ENCODE measurements at regions not wholly inside any gene's neighbourhood (a gene's known extent, or its start where the extent isn't known, plus 50 kb on each side); places are given as distances from the start of the nearest gene placed in this dataset.
A peak's percentile ranks its signal among the peaks of the same experiment; 100 is the strongest.
"Not testable (repeated sequence)": the region's sequence is repeated elsewhere in the genome, so short reads cannot be mapped to it uniquely, and the experiment has no call there.

DNA sequence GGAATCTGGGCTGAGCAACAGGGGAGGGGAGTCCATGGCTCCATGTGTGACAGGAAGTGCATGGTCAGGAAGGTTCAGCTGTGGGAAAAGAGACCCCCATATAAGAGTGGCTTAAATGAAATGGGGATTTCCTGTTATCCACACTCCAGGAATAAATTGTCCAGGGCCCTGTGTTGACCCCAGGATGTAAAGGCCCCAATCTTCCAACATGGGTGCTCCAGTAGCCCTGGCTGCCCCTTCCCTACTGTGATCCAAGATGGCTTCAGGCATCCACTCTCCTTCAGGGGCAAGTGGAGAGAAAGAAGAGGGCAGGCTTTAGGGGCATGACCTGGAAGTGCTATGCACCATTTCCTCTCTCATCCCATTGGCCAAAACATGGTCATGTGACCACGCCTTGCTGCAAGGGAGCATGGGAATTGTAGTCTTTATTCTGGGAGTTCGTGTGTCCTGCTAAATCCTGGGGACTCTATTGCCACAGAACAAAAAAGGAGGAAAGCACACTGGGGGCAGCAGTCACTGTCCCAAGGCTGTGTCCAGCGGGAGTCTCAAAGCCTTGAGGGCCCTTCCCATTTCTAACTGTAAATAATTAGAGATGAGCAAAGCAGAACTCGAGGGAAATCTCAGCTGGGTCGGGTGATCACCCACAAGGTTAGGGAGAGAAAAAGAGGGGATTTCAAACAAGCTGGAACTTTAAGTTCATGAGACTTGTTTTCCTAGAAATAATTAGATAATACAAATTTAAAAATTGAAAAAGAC, 289.2 kb downstream of the ADGRD1 start:
- H3K4me3 ChIP-seq (replicated peaks; ENCODE audit: insufficient read depth, low read length) = no peak overlapping the region
- H3K27ac ChIP-seq (replicated peaks) = no peak overlapping the region
- H3K27me3 ChIP-seq (ENCODE audit: insufficient read depth, poor library complexity, severe bottlenecking) = no peaks in the 10 kb centered on the region
- TF ChIP-seq SPI1 (IDR thresholded peaks at IDR 0.05; ENCODE audit: borderline replicate concordance, low read depth) (no peak), POLR2AphosphoS5 (IDR thresholded peaks at IDR 0.05; ENCODE audit: low read depth) (no peak), GABPA (IDR thresholded peaks at IDR 0.05; ENCODE audit: low read depth) (peak; percentile 66)
- TF ChIP-seq, protein P1, sequence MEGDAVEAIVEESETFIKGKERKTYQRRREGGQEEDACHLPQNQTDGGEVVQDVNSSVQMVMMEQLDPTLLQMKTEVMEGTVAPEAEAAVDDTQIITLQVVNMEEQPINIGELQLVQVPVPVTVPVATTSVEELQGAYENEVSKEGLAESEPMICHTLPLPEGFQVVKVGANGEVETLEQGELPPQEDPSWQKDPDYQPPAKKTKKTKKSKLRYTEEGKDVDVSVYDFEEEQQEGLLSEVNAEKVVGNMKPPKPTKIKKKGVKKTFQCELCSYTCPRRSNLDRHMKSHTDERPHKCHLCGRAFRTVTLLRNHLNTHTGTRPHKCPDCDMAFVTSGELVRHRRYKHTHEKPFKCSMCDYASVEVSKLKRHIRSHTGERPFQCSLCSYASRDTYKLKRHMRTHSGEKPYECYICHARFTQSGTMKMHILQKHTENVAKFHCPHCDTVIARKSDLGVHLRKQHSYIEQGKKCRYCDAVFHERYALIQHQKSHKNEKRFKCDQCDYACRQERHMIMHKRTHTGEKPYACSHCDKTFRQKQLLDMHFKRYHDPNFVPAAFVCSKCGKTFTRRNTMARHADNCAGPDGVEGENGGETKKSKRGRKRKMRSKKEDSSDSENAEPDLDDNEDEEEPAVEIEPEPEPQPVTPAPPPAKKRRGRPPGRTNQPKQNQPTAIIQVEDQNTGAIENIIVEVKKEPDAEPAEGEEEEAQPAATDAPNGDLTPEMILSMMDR (IDR thresholded peaks at IDR 0.05; ENCODE audit: insufficient read depth, low read length) = no peak
- TF ChIP-seq, protein P2, sequence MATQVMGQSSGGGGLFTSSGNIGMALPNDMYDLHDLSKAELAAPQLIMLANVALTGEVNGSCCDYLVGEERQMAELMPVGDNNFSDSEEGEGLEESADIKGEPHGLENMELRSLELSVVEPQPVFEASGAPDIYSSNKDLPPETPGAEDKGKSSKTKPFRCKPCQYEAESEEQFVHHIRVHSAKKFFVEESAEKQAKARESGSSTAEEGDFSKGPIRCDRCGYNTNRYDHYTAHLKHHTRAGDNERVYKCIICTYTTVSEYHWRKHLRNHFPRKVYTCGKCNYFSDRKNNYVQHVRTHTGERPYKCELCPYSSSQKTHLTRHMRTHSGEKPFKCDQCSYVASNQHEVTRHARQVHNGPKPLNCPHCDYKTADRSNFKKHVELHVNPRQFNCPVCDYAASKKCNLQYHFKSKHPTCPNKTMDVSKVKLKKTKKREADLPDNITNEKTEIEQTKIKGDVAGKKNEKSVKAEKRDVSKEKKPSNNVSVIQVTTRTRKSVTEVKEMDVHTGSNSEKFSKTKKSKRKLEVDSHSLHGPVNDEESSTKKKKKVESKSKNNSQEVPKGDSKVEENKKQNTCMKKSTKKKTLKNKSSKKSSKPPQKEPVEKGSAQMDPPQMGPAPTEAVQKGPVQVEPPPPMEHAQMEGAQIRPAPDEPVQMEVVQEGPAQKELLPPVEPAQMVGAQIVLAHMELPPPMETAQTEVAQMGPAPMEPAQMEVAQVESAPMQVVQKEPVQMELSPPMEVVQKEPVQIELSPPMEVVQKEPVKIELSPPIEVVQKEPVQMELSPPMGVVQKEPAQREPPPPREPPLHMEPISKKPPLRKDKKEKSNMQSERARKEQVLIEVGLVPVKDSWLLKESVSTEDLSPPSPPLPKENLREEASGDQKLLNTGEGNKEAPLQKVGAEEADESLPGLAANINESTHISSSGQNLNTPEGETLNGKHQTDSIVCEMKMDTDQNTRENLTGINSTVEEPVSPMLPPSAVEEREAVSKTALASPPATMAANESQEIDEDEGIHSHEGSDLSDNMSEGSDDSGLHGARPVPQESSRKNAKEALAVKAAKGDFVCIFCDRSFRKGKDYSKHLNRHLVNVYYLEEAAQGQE (IDR thresholded peaks at IDR 0.05; ENCODE audit: insufficient replicate concordance, low read depth) = no peak
- DNase-seq (ENCODE audit: low read depth in 1 of 2, low spot score in 1 of 2) = peak; percentile 7 to 26

DNA sequence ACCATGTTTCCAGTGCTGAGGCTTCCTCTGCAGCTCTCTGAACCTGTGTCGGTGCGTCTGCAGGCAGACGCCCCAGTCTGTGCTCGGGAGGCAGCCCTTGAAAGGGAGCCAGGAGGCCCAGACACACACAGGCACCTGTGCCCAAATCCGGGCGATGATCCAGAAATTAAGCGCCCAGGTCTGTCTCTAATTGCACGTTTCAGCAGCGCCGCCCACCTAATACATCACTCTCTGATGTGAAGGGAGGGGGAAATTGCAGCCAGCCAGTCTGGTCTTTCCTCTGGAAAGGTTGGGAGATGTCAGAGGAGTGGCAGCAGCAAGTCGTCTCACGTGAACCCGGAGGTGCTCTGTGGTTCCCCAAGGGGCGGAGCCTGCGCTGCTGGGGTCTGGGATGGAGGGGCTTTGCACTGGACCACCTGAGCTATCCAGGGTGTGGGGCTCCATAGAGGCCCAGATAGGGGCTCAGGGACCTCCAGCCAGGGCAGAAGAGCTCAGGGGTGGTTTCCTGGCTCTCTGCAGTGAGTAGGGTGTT, 290.5 kb downstream of the ADGRD1 start:
- not testable (repeated sequence) for H3K4me3 ChIP-seq (replicated peaks; ENCODE audit: insufficient read depth, low read length); DNase-seq (ENCODE audit: low read depth in 1 of 2, low spot score in 1 of 2); H3K27me3 ChIP-seq (ENCODE audit: insufficient read depth, poor library complexity, severe bottlenecking); H3K27ac ChIP-seq (replicated peaks)

DNA sequence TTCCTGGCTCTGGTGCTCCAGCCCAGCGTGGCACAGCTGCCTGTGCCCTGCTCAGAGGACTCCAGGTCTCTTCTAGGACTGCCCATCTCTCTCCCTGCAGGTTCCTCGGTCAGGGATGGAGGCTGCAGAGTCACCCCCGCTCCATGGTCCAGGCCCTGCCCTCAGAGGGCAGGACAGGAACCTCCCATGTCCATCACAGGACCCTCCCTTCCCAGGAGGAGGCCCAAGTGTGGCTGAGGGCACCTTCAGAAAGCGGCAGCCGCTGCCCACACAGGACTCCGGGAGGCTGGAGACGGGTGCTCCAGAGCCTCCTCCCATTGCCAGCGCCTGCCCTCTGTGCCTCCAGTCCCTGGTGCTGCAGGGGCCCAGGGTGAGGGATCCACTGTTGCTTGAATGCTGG, 291.5 kb downstream of the ADGRD1 start:
- not testable (repeated sequence) for H3K27me3 ChIP-seq (ENCODE audit: insufficient read depth, poor library complexity, severe bottlenecking); H3K27ac ChIP-seq (replicated peaks); H3K4me3 ChIP-seq (replicated peaks; ENCODE audit: insufficient read depth, low read length); DNase-seq (ENCODE audit: low read depth in 1 of 2, low spot score in 1 of 2)

DNA sequence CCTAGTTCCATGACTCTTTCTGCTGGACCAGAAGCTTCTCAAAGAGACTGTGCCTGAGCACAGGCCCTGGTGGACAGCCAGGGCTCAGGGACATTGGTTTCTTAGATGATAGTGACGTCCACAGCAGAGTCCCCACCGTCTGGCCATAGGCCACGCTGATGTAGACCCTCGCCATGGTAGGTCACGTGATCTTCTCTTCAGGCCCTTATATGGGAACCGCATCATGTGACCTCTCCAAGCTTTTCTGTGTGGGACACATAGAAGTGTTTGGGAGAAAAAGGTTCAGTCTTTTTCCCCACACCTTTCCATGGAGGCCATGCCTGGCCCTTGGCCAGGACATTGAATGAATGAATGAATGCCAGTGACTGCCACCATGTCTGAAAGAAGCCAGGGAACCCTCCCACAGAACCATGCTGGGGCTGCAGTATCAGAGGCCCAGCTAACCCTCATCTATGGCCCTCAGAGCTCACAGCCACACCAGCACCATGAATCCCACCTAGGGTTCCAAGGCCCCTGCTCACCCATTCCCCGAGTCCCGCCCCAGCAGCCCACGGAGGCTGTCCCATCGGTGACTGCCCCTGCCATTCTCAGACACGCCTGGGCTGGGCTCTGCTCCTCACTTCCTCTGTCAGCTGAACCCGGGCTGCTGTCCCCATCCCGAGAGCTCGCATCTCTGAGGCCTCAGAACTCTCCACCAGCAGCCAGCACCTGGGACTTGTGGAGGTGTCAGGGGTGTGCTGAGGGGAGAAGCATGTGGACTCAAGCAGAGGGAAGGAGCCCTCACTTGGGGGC, 292.1 kb downstream of the ADGRD1 start:
- H3K27me3 ChIP-seq (ENCODE audit: insufficient read depth, poor library complexity, severe bottlenecking) = no peaks in the 10 kb centered on the region
- DNase-seq (ENCODE audit: low read depth in 1 of 2, low spot score in 1 of 2) = no peak
- no peak overlapping the region for H3K27ac ChIP-seq (replicated peaks)
- no peak overlapping the region for H3K4me3 ChIP-seq (replicated peaks; ENCODE audit: insufficient read depth, low read length)
- TF ChIP-seq POLR2AphosphoS5 (IDR thresholded peaks at IDR 0.05; ENCODE audit: low read depth) (no peak), SPI1 (IDR thresholded peaks at IDR 0.05; ENCODE audit: borderline replicate concordance, low read depth) (no peak), GABPA (IDR thresholded peaks at IDR 0.05; ENCODE audit: low read depth) (no peak)
- TF ChIP-seq, protein P1 (IDR thresholded peaks at IDR 0.05; ENCODE audit: insufficient read depth, low read length) = no peak
- TF ChIP-seq, protein P2 (IDR thresholded peaks at IDR 0.05; ENCODE audit: insufficient replicate concordance, low read depth) = no peak

DNA sequence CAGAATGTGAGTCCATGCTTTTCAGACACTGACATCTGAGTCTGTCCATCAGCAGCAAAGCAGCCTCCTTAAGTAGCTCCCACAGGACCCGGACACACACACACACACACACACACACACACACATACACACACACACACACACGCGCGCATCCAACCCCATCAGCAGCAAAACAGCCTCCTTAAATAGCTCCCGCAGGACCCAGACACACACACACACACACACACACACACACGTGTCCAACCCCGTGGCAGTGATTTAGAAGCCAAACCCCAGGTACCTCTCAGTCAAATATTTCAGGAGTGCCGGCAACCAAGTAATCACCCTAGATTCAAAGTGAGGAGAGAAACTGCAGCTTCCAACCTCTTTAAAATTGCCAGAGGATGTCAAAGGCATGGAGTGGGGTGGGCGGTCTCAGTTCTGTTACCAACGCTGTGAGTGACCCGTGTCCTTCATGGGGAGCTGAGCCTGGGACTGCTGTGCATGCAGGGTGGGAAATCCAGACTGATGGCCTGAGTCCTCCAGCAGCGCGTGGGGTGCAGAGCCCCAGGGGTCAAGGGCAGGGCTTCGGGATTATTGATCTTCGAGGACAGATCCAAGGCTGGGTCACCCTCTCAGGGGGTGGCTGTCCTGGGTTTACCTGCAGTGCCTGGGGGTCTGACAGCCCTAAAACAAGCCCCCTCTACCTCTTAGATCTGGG, 293.5 kb downstream of the ADGRD1 start:
- not testable (repeated sequence) for DNase-seq (ENCODE audit: low read depth in 1 of 2, low spot score in 1 of 2); H3K27me3 ChIP-seq (ENCODE audit: insufficient read depth, poor library complexity, severe bottlenecking); H3K27ac ChIP-seq (replicated peaks); H3K4me3 ChIP-seq (replicated peaks; ENCODE audit: insufficient read depth, low read length)

DNA sequence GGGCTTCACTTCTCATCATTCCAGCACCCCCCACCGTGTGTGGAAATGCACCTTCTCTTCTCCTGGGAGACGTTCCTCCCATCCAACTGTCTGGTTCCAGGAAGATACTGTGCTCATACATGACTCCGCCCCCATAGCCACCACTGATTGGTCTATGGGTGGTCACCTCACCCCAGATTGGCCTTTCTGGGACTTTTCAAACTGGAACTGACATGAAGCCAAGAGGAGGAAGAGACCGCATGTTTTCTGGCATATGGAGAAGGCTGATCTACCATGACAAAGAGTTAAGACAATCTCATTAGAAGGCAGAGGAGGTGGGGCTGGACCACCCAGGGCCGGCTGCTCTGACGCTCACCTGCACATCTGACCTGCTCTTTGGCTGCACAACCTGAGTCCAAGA, 294.2 kb downstream of the ADGRD1 start:
- not testable (repeated sequence) for H3K4me3 ChIP-seq (replicated peaks; ENCODE audit: insufficient read depth, low read length); H3K27ac ChIP-seq (replicated peaks); DNase-seq (ENCODE audit: low read depth in 1 of 2, low spot score in 1 of 2); H3K27me3 ChIP-seq (ENCODE audit: insufficient read depth, poor library complexity, severe bottlenecking)
